GM19468 (cell line): ENCODE measurements at regions not wholly inside any gene's neighbourhood (a gene's known extent, or its start where the extent isn't known, plus 50 kb on each side); places are given as distances from the start of the nearest gene placed in this dataset.

ENCODE experiments used
- ATAC-seq: cut with Tn5 transposase; IDR thresholded peaks from one replicate; pipeline ENCODE4 v1.9.1; 2021; ENCODE audit warnings: mild to moderate bottlenecking, moderate library complexity, moderate number of reproducible peaks; ENCODE audit not compliant: unreplicated experiment; ENCODE audit errors: extremely low read depth

DNA sequence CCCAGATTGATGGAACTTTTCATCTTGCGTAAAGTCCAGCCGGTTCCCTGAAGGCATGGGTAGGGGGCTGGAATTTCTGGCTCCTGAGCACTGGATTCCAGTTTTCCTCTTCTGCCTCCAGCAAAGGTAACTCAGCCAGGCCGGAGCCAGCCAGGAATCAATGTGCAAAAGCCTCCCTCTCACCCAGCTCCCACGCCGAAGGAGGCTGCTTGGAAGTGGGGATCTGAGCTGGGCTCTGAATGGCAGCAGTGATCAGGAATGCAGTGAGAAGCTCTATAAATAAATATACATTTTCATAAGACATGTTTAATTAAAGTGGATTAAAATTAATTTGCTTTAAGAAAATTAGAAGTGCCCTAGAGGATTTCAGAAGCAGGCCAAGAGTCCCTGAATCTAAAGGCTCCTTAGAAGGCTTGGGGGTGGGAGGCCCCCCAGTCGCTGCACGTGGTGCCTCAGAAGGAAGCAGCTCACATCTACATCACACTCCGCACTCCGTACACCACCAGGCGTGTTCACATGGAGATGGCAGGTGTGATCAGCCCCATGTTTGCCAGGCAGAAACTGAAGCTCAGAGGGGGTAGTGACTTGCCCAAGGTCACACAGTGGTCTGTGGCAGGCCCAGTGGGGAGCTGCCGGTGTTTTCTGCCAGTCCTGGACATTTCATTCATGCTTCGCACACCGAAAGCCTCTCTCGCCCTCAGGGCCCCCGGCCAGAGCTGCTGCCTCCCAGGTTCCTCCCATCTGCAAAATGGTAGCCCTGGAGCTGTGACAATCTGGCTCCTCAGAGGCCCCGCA, 148.6 kb upstream of the LINGO1 start:
- ATAC-seq: no peak

DNA sequence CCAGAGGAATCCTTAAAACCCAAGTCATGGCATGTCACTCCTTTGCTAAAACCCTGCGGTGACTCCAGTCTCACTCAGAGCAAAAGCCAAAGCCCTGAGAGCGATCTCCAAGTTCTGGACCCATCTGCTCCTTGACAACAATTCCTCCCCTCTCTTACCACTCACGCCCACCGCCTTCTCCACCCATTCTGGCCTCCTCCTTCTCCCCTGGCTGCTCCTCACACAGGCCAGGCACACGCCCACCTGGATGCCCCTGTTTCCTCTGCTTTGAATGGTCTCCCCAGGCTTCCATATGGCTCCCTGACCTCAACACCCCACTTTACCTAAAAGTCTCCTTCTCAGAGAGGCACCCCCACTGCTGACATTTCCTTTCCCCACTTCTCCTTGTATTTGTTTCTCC, 146.1 kb upstream of the LINGO1 start:
- ATAC-seq: no peak

DNA sequence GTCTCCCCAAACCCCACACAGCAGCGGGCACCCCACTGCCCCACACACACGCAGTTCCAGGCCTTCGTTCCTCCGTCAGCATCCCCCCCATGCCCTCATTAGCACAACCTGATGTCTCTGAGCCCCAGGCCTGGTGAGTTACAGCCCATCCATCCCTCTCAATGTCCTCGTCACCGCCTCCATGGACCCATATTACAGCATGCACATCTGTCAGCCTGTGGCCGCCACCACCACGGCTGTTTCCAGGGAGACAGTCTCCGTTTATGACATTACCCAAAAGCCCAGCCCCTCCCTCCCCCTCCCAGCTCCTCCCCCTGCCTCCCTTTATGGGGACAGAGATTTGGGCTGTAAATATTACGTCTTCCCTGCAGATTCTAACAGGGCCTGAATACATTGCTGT, 143.1 kb upstream of the LINGO1 start:
- ATAC-seq: no peak

GRCh38 chr15:77775373-77775772, 142.7 kb upstream of the LINGO1 start:
- ATAC-seq: no peak

- ATAC-seq: no peak
These were observed 141.6 kb upstream of the LINGO1 start for GRCh38 chr15:77774350-77774749.

- ATAC-seq: no peak
These were observed 141.2 kb upstream of the LINGO1 start for GRCh38 chr15:77773903-77774302.

- no peak for ATAC-seq
These were observed 140.1 kb upstream of the LINGO1 start for GRCh38 chr15:77772641-77773402.

DNA sequence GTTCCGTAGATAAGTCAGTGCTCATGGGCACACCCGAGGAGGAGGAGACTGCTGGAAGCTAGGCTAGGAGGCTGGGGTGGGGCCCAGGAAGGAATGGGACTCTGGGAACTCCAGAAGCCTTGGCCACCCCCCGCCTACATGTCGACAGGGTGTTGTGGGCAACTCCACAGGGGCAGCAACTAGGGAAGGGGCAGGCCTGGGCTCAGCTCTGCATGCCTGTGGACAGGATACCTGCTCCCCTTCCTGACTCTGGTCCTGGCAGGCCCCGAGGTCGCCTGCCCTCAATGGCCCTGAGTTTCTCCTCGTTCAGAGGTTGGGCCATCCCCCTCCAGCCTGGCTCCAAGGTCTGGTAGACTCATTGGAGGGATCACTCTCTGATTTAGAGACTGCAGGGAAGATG, 138.9 kb upstream of the LINGO1 start:
- ATAC-seq: no peak

- ATAC-seq: no peak
These were observed 137.0 kb upstream of the LINGO1 start for GRCh38 chr15:77769700-77770099.

DNA sequence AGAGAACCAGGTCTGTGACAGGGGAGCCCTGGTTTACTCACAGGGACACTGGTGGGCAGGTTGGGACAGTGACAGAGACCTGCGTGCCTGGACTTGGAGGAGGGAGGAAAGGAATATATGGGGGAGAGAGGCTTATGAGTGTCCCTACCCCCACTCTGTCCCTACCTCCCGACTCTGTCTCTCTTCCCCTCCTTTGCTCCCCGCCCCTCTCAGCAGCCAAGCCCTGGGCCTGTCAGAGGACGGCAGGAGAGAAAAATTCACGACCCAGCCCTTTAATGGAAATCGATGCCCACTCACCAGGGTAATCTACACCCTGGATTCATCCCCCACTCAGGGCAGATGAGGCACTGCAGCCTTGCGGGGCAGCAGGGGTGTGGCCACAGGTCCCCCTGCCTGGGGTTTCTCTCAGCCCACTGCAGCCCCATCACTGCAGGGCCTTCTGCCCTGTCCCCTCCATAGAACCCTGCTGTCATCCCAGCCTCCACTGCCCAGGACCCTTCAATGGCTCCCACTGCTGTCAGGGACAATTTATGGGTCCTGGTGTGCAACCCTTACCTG, 135.9 kb upstream of the LINGO1 start:
- no peak for ATAC-seq

- ATAC-seq: no peak
These were observed 135.4 kb upstream of the LINGO1 start for GRCh38 chr15:77768107-77768506.

DNA sequence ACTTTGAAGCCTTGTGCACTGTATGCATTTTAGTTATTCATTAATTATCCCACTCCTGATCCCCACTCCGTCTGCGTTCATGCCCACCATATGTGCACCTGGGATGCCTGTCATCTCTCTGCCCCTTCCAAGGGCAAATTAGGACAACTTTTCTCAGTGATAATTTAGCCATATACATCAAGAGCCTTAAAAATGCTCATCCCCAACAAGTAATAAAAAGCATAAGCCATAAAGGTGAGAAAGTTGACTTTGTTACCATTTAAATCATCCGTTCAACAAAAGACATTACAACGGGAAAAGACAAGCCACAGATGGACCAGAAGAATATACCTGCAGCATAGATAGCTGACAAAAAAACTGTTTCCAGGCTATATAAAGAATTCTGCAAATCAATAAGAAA, 131.4 kb upstream of the LINGO1 start:
- ATAC-seq: no peak

GRCh38 chr15:77762747-77763355, 130.1 kb upstream of the LINGO1 start:
- ATAC-seq: no peak

- ATAC-seq: no peak
These were observed 127.3 kb upstream of the LINGO1 start for GRCh38 chr15:77759896-77760592.

- ATAC-seq: no peak
These were observed 121.2 kb upstream of the LINGO1 start for GRCh38 chr15:77753939-77754338.

DNA sequence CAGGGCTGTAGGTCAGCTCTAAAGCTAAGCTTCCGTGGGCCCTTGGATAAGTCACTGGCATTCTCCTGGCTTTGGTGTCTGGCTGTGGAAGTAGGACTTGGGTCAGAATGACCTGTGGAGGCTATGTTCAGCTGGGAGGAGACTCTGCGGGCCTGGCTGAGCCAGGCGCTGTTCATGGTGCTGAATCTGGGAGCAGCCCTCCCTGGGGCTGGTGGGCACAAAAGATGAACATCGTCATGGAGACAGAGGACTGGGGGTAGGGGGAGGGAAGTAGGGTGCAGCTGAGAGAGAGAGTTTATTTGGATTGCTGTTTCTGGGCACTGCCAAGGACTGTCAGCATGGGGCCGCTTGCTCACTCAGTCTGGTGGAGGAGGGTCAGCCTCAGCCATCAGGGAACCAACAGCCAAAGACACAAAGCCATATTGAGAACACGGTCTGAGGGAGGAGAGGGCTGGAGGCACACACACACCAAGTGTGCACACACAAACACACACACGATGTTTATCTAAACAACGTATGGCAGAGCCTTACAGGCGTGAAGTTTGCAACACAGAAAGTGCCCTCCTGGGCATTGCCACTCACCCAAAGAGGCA, 120.7 kb upstream of the LINGO1 start:
- ATAC-seq: no peak

DNA sequence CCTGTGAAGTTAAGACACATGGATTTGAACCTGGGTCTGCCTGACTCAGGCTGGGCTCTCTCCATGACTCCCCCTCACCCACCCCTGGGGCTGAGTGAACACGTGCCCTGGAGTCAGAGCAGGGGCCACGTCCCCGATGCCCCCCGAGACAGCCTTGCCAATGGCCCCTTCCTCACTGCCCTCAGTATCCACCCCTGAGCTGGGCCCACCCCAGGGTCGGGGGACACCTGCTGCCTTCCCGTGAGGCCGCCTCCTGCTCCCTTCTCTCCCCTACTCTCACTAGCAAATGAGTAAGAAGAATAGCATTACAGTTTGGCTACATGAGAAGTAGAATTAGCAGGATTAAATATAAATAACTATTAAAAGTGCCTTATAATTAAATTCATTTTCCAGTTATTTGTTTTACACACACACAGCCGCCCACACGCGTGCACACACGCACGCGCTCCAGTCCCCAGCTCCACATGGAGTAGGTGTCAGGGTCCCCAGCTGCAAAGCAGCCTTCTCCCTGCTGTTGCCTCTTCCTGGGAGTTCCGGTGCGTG, 117.4 kb upstream of the LINGO1 start:
- no peak for ATAC-seq

GRCh38 chr15:77749236-77749997, 116.7 kb upstream of the LINGO1 start:
- ATAC-seq: no peak
